ENCODE measurements at regions not wholly inside any gene's neighbourhood (a gene's known extent, or its start where the extent isn't known, plus 50 kb on each side); places are given as distances from the start of the nearest gene placed in this dataset.

DNA sequence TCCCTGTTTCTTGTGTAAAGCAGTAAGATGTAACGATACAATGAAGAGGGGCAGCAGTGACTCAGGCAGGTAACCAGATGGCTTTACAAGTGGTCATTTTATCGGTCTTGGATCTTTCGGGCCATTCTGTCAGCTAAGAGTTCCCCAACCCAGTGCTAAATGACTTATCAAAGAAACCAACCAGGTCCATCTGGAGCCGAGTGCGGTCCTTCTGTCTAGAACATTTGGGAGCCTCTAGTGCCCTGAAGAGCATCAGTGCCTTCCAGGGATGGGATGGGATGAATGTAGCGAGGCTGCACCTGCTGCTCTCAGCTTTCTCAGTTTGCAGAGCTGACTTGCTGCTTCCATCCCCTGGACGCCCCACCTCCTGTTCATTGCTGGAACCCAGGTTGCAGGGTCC is 131.7 kb upstream of the AGBL1 start:
- ChIA-PET POLR2A (no interaction called here), CTCF (no interaction called here)
- DNase-seq (ENCODE audit: extremely low spot score), result no peak
- no peak for TF ChIP-seq BHLHE40 (IDR thresholded peaks at IDR 0.05; ENCODE audit: borderline replicate concordance)
- no peak for TF ChIP-seq ZNF384 (IDR thresholded peaks at IDR 0.05)
- no peak for TF ChIP-seq ELF4 (IDR thresholded peaks at IDR 0.05)
- TF ChIP-seq LEF1 (IDR thresholded peaks at IDR 0.05; ENCODE audit: borderline replicate concordance), result no peak
- TF ChIP-seq TARDBP (IDR thresholded peaks at IDR 0.05), result no peak
- no peak for TF ChIP-seq CTBP1 (IDR thresholded peaks at IDR 0.05; ENCODE audit: borderline replicate concordance)
- no peak for TF ChIP-seq L3MBTL2 (conservative IDR thresholded peaks at IDR 0.05)

DNA sequence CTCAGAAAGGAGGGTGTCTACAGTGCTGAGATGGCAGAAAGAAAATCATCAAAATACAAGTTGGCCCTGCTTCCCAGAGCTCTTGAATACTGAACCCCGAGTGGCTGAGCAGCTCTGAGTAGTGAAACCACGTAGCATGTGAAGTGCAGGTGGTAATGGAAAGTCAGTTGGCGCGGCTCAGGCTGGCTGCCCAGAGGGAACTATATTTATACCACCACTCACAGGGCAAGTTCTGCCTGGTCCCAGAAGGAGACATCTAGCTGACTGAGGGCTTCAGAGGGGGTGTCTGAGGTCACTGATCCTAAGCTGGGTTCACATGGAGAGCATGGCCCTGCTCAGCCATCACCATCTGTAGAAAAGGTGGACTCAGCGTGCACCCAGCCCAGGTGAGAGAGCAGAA is 129.6 kb upstream of the AGBL1 start:
- no peak for DNase-seq (ENCODE audit: extremely low spot score)
- TF ChIP-seq ZNF384 (IDR thresholded peaks at IDR 0.05), result no peak
- TF ChIP-seq SP1 (IDR thresholded peaks at IDR 0.05), result no peak
- no peak for TF ChIP-seq HDGF (IDR thresholded peaks at IDR 0.05; ENCODE audit: borderline replicate concordance)
- TF ChIP-seq L3MBTL2 (conservative IDR thresholded peaks at IDR 0.05), result no peak
- no peak for TF ChIP-seq SUZ12 (IDR thresholded peaks at IDR 0.05)
- TF ChIP-seq FOXM1 (IDR thresholded peaks at IDR 0.05; ENCODE audit: borderline replicate concordance), result no peak
- no peak for TF ChIP-seq BHLHE40 (IDR thresholded peaks at IDR 0.05; ENCODE audit: borderline replicate concordance)
- TF ChIP-seq CTBP1 (IDR thresholded peaks at IDR 0.05; ENCODE audit: borderline replicate concordance), result no peak
- no peak for TF ChIP-seq FOXK2 (IDR thresholded peaks at IDR 0.05)
- no peak for TF ChIP-seq ARNT (IDR thresholded peaks at IDR 0.05)
- TF ChIP-seq, protein P1, sequence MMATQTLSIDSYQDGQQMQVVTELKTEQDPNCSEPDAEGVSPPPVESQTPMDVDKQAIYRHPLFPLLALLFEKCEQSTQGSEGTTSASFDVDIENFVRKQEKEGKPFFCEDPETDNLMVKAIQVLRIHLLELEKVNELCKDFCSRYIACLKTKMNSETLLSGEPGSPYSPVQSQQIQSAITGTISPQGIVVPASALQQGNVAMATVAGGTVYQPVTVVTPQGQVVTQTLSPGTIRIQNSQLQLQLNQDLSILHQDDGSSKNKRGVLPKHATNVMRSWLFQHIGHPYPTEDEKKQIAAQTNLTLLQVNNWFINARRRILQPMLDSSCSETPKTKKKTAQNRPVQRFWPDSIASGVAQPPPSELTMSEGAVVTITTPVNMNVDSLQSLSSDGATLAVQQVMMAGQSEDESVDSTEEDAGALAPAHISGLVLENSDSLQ (IDR thresholded peaks at IDR 0.05), result no peak
- no peak for TF ChIP-seq TARDBP (IDR thresholded peaks at IDR 0.05)
- TF ChIP-seq FOXA1 (IDR thresholded peaks at IDR 0.05), result no peak
- no peak for TF ChIP-seq NFRKB (IDR thresholded peaks at IDR 0.05)
- TF ChIP-seq ELF4 (IDR thresholded peaks at IDR 0.05), result no peak
- ChIA-PET CTCF (no interaction called here), POLR2A (no interaction called here)

DNA sequence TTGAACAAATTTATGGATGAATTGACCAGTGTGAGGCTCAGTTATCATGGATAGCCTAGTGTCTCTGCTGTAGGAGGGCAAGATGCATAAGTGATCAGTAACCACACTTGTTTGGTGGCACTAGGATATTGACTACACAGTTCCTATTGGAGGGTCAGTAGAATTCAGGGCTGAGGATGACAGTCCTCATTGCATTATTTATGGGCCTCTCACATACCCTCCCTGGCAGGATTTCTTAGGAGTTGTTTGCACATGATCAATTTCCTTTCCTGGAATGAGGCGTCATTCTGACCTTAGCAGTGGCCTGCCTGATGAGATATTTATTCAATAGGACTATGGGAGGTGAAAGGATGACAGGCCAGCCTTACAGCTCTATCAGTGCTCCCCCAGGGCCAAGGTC is 125.1 kb upstream of the AGBL1 start:
- CTCF ChIA-PET, result no interaction called here

DNA sequence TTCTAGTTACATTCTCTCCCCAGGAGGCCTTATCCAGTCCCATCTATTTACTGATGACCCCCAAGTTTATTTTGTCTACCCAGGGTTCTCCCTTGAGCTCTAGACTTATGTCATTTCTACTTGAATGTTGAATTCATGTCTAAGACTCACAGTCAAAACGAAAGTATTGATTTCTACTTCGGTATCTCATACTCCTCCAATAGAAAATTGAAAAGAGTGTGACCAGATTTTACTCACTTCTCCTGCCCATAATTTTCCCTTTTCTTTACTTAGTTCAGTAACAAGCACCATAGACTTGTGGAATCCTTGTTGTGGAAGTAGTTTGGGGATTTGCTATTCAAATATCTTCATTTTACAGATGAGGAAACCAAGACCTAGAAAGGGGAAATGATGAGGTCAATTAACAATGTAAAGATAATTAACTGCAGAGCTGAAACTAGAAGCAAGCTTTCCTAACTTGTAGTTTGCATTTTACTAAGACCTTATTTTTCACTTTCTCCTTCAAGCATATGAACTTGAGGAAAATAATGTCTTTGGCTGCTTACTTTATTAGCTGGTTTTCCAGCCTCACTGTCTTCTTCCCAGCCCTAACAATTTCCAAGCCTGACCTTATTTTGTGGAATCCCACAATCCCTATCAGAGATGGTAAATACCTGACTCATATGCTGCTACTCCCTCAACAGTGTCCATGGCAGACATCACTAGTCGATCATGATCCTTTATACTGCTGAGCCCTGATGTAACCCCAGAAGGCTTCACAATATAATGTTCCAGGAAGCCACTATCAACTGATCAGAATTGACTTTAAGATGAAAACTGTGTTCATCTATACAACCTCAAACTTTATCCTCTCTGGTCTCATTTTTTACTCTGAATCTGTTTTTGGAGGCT is 123.9 kb upstream of the AGBL1 start:
- POLR2A ChIA-PET, result no interaction called here
- CTCF ChIA-PET, result interaction anchor here (1.2 kb wide), 1 partner anchor 11 kb away, joined by 3 read pairs; no protein-coding TSS in a partner anchor
- no peak for DNase-seq (ENCODE audit: extremely low spot score)
- TF ChIP-seq L3MBTL2 (conservative IDR thresholded peaks at IDR 0.05), result no peak
- TF ChIP-seq LEF1 (IDR thresholded peaks at IDR 0.05; ENCODE audit: borderline replicate concordance), result no peak
- no peak for TF ChIP-seq SP1 (IDR thresholded peaks at IDR 0.05)
- TF ChIP-seq BHLHE40 (IDR thresholded peaks at IDR 0.05; ENCODE audit: borderline replicate concordance), result no peak
- TF ChIP-seq ARNT (IDR thresholded peaks at IDR 0.05), result no peak
- no peak for TF ChIP-seq SUZ12 (IDR thresholded peaks at IDR 0.05)
- no peak for TF ChIP-seq HDGF (IDR thresholded peaks at IDR 0.05; ENCODE audit: borderline replicate concordance)
- no peak for TF ChIP-seq FOXM1 (IDR thresholded peaks at IDR 0.05; ENCODE audit: borderline replicate concordance)
- no peak for TF ChIP-seq ELF4 (IDR thresholded peaks at IDR 0.05)
- TF ChIP-seq CTBP1 (IDR thresholded peaks at IDR 0.05; ENCODE audit: borderline replicate concordance), result no peak
- TF ChIP-seq, protein P1 (IDR thresholded peaks at IDR 0.05), result no peak
- no peak for TF ChIP-seq NFRKB (IDR thresholded peaks at IDR 0.05)
- TF ChIP-seq FOXA1 (IDR thresholded peaks at IDR 0.05), result no peak

More for the DNA sequence above, 125.1 kb upstream of the AGBL1 start:
- TF ChIP-seq SP1 (IDR thresholded peaks at IDR 0.05), result no peak
- TF ChIP-seq, protein P1 (IDR thresholded peaks at IDR 0.05), result no peak
- no peak for DNase-seq (ENCODE audit: extremely low spot score)
- POLR2A ChIA-PET, result no interaction called here

- ChIA-PET CTCF (interaction anchor here (1.2 kb wide), 1 partner anchor 10 kb away, joined by 3 read pairs; no protein-coding TSS in a partner anchor), POLR2A (no interaction called here)
- TF ChIP-seq FOXA1 (IDR thresholded peaks at IDR 0.05) (no peak), FOXM1 (IDR thresholded peaks at IDR 0.05; ENCODE audit: borderline replicate concordance) (no peak), FOXK2 (IDR thresholded peaks at IDR 0.05) (no peak), ELF4 (IDR thresholded peaks at IDR 0.05) (no peak), HDGF (IDR thresholded peaks at IDR 0.05; ENCODE audit: borderline replicate concordance) (no peak), SUZ12 (IDR thresholded peaks at IDR 0.05) (no peak), SP1 (IDR thresholded peaks at IDR 0.05) (no peak), CTBP1 (IDR thresholded peaks at IDR 0.05; ENCODE audit: borderline replicate concordance) (no peak), ZNF384 (IDR thresholded peaks at IDR 0.05) (no peak), NFRKB (IDR thresholded peaks at IDR 0.05) (no peak), BHLHE40 (IDR thresholded peaks at IDR 0.05; ENCODE audit: borderline replicate concordance) (no peak), LEF1 (IDR thresholded peaks at IDR 0.05; ENCODE audit: borderline replicate concordance) (no peak), TARDBP (IDR thresholded peaks at IDR 0.05) (no peak)
- TF ChIP-seq, protein P1 (IDR thresholded peaks at IDR 0.05), result no peak
- no peak for DNase-seq (ENCODE audit: extremely low spot score)
These were observed 123.0 kb upstream of the AGBL1 start for GRCh38 chr15:85956532-85957275.

Data from HEK293T (cell line).